ENCODE measurements at regions not wholly inside any gene's neighbourhood (a gene's known extent, or its start where the extent isn't known, plus 50 kb on each side); places are given as distances from the start of the nearest gene placed in this dataset.

- no peak for TF ChIP-seq CTCF (conservative IDR thresholded peaks at IDR 0.05; ENCODE audit: low read depth, low read length)
- DNase-seq (ENCODE audit: low read depth), result no peak
- H3K4me3 ChIP-seq (ENCODE audit: low read depth, low read length), result no peak overlapping the region
Observed at GRCh38 chr2:4499316-4500030, 796.1 kb downstream of the DCDC2C start.

GRCh38 chr2:4501525-4501924 lies 798.1 kb downstream of the DCDC2C start:
- DNase-seq (ENCODE audit: low read depth), result no peak
- TF ChIP-seq CTCF (conservative IDR thresholded peaks at IDR 0.05; ENCODE audit: low read depth, low read length), result no peak
- H3K4me3 ChIP-seq (ENCODE audit: low read depth, low read length), result no peak overlapping the region

GRCh38 chr2:4502230-4502843 lies 799.0 kb downstream of the DCDC2C start:
- H3K4me3 ChIP-seq (ENCODE audit: low read depth, low read length), result no peak overlapping the region
- no peak for TF ChIP-seq CTCF (conservative IDR thresholded peaks at IDR 0.05; ENCODE audit: low read depth, low read length)
- peak; percentile 2 for DNase-seq (ENCODE audit: low read depth)

- no peak overlapping the region for H3K4me3 ChIP-seq (ENCODE audit: low read depth, low read length)
- TF ChIP-seq CTCF (conservative IDR thresholded peaks at IDR 0.05; ENCODE audit: low read depth, low read length), result no peak
- DNase-seq (ENCODE audit: low read depth), result no peak
Observed at GRCh38 chr2:4507661-4508060, 804.3 kb downstream of the DCDC2C start.

GRCh38 chr2:4515871-4516761 lies 812.7 kb downstream of the DCDC2C start:
- no peak for DNase-seq (ENCODE audit: low read depth)
- TF ChIP-seq CTCF (conservative IDR thresholded peaks at IDR 0.05; ENCODE audit: low read depth, low read length), result no peak
- no peak overlapping the region for H3K4me3 ChIP-seq (ENCODE audit: low read depth, low read length)

- H3K4me3 ChIP-seq (ENCODE audit: low read depth, low read length), result no peak overlapping the region
- TF ChIP-seq CTCF (conservative IDR thresholded peaks at IDR 0.05; ENCODE audit: low read depth, low read length), result no peak
- DNase-seq (ENCODE audit: low read depth), result no peak
Observed at GRCh38 chr2:4518596-4518995, 815.2 kb downstream of the DCDC2C start.

Data from choroid plexus epithelial cell (primary cell).